BE2C (cell line): ENCODE measurements at regions not wholly inside any gene's neighbourhood (a gene's known extent, or its start where the extent isn't known, plus 50 kb on each side); places are given as distances from the start of the nearest gene placed in this dataset.

Source experiments
- DNase-seq: peaks from one replicate; pipeline ENCODE4 v3.0.0-alpha.2; 2020
- H3K27me3 ChIP-seq: fragments of 250-450 bp; sonication (Bioruptor Pico); 2 replicates; pipeline ENCODE4 v1.5.1; 2020; ENCODE audit warnings: mild to moderate bottlenecking
- H3K36me3 ChIP-seq: fragments of 250-450 bp; sonication (Bioruptor Pico); 2 replicates; pipeline ENCODE4 v1.5.1; 2020; ENCODE audit warnings: mild to moderate bottlenecking
- H3K4me1 ChIP-seq: fragments of 250-450 bp; sonication (Bioruptor Pico); 2 replicates; pipeline ENCODE4 v1.5.1; 2020
- H3K4me3 ChIP-seq: 2 replicates; pipeline ENCODE4 v1.5.1; 2011; ENCODE audit warnings: low read depth, low read length
- H3K9me3 ChIP-seq: fragments of 250-450 bp; sonication (Bioruptor Pico); 2 replicates; pipeline ENCODE4 v1.5.1; 2020
- CTCF ChIP-seq: IDR thresholded peaks from 2 replicates; pipeline ENCODE4 v1.5.1; 2012; ENCODE audit warnings: mild to moderate bottlenecking, low read depth, low read length

GRCh38 chr1:5744911-5745799 is 247.1 kb downstream of the NPHP4 start:
- no peak for DNase-seq
- Histone ChIP-seq H3K27me3 (no peaks in the 10 kb centered on the region), H3K4me3 (no peak overlapping the region), H3K9me3 (no peaks in the 10 kb centered on the region), H3K36me3 (no peaks in the 10 kb centered on the region), H3K4me1 (no peaks in the 10 kb centered on the region)
- no peak for TF ChIP-seq CTCF

- no peaks in the 10 kb centered on the region for H3K4me1 ChIP-seq
- TF ChIP-seq CTCF = no peak
- H3K36me3 ChIP-seq = no peaks in the 10 kb centered on the region
- H3K4me3 ChIP-seq = no peak overlapping the region
- H3K9me3 ChIP-seq = no peaks in the 10 kb centered on the region
- no peaks in the 10 kb centered on the region for H3K27me3 ChIP-seq
- no peak for DNase-seq
These were observed 247.9 kb downstream of the NPHP4 start for GRCh38 chr1:5744341-5744740.

- no peak for TF ChIP-seq CTCF
- H3K36me3 ChIP-seq = no peaks in the 10 kb centered on the region
- H3K4me3 ChIP-seq = no peak overlapping the region
- no peaks in the 10 kb centered on the region for H3K9me3 ChIP-seq
- DNase-seq = no peak
- no peaks in the 10 kb centered on the region for H3K4me1 ChIP-seq
- no peaks in the 10 kb centered on the region for H3K27me3 ChIP-seq
These were observed 248.7 kb downstream of the NPHP4 start for GRCh38 chr1:5743435-5744095.

GRCh38 chr1:5742801-5743200 is 249.4 kb downstream of the NPHP4 start:
- Histone ChIP-seq H3K9me3 (no peaks in the 10 kb centered on the region), H3K4me3 (no peak overlapping the region), H3K27me3 (no peaks in the 10 kb centered on the region), H3K4me1 (no peaks in the 10 kb centered on the region), H3K36me3 (no peaks in the 10 kb centered on the region)
- no peak for DNase-seq
- TF ChIP-seq CTCF = no peak

GRCh38 chr1:5742032-5742431 is 250.2 kb downstream of the NPHP4 start:
- TF ChIP-seq CTCF = no peak
- Histone ChIP-seq H3K36me3 (no peaks in the 10 kb centered on the region), H3K27me3 (no peaks in the 10 kb centered on the region), H3K4me3 (no peak overlapping the region), H3K4me1 (no peaks in the 10 kb centered on the region), H3K9me3 (no peaks in the 10 kb centered on the region)
- no peak for DNase-seq
